UCSD-AML1 (cell line): ENCODE measurements at regions not wholly inside any gene's neighbourhood (a gene's known extent, or its start where the extent isn't known, plus 50 kb on each side); places are given as distances from the start of the nearest gene placed in this dataset.

Source experiments
- DNase-seq: peaks from one replicate; lab custom pipeline; 2025; ENCODE audit not compliant: unreplicated experiment; lab: John Stamatoyannopoulos, UW

DNA sequence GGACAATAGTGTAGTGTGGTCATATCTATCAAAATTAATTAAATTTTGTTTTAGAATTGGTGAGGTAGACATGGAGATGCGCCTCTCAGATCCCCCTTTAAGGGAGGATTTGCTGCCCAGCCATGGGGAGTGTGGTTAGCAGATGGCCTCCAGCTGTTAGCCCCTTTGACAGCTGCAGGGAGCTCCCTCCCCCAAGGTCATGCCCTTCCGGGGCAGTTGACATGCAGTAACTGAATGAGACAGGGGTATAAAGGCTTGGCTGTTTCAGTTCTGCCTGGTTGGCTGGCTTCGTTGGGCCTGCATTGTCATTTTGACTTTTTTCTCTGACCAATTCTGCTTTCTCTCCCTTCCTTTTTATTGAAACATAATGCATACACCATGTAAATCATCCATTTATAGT lies 291.5 kb upstream of the SRRM4 start:
- DNase-seq, result no peak

DNA sequence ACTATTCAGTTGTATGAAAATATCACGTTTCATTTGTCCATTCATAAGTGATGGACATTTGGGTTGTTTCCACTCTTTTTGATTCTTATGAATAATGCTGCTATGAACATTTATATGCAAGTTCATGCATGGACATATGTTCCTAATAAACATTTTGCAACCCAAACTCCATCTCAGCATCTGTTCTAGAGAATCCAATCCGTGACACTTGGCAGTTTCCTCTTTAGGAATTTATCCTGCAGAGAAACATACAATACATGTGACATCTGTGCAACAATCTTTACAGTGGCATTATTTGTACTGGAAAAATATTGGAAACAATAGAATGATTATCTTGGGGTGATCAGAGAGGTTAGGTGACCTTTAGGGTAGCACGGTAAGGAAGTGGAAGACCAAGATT lies 290.8 kb upstream of the SRRM4 start:
- no peak for DNase-seq

DNA sequence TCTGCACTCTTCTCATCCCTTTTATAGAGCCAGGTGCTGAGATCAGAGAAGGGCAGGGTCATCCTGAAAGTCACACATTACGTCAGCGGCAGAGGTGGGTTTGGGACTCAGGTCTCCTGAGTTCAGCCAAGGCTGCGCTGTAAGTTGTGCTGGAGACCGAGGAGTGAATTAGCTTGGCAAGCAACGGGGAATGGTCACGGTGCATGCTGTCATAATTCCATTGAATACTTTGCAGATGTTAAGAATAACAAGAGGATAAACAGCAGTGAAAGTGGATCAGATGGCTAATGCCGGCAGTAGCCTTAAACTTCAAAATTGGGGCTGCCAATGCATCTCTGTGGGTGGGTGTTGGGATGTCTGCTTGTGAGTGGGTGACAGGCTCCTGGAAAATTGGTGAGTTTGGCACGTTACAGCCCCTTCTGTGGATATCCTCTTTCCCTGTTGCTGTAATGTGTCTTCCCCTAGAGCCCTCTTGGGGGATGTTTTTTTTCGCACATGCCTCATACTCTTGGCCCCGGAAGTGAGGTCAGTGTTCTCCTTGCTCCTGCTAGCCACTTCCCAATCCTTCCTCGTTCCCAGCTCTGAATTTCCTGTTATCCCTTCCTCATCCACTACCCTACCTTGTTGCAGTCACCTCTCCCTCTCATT lies 287.1 kb upstream of the SRRM4 start:
- no peak for DNase-seq

DNA sequence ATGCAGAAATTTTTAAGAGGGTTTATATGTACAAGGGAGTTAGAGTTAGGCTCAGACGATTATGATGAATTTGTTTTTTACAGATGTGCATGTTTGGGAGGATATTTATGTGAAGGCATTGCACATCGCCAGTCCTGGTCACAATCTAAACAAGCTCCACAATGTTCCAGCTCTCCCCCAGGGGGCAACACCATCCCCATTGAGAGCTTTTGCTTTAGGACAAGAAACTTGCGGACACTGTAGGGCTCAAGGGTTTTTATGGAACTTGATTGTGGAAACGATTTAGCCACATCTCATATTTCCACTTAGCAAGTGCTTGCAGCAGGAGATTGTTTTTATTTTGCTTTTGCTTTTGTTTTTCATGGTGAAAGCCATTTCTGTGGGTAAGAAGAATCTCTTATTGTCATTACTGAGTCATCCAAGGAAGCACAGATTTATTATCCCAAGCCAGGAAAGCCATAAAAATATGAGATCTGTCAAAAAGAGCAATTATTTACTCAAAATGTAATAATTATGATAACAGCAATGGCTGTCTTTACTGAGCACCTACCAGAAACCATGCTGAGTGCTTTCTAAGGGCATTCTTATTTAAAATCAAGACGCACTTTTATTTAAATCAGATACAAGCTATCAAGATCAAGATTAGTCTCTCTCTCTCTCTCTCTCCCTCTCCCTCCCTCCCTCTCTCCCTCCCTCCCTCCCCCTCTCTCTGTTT lies 276.7 kb upstream of the SRRM4 start:
- no peak for DNase-seq

DNA sequence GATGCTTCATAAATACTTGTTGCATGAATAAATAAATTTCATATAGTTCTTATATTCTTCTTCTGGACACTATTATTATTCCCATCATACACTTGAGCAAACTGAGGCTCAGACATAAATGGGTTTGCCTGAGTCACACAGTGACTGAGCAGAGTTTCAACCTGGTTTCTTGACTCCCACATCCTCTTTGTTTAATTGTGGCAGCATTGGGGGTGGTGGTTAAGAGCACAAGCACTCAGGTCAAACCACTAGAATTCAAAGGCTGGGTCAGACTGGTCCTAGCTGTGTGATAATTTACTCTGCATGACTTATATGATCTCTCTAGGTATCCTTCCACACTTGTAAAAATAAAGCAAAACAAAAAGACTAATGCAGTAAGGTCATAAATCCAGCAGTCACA lies 274.9 kb upstream of the SRRM4 start:
- DNase-seq, result no peak

DNA sequence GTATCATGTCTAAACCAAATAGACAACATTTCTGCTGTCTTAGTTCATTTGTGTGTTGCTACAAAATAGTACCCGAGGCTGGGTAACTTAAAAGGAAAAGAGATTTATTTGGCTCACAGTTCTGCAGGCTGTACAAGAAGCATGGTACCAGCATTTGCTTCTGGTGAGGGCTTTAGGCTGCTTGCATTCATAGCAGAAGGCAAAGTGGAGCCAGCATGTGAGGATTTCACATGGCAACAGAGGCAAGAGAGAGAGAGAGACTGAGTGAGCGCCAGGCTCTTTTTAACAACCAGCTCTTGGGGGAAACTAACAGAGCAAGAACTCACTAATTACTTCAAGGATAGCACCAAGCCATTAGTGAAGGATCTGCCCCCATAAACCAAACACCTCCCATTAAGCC lies 271.4 kb upstream of the SRRM4 start:
- DNase-seq, result no peak

DNA sequence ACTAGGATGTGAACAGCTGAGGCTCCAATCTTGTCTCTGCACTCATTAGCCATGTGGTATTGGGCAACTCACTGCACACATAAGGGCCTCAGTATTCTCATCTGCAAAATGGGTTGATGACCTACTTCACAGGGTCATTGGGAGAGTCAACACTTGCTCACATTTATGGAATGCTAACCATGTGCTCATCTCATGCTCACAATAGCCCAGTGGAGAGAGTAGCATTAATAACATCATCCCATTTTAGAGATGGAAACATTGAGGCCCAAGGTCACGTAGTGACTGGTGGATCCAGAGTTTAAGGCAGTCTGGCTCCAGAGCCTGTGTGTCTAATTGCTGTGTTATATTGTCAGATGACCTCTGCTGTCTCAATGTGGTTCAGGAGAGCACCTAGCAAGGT lies 270.2 kb upstream of the SRRM4 start:
- DNase-seq, result no peak

DNA sequence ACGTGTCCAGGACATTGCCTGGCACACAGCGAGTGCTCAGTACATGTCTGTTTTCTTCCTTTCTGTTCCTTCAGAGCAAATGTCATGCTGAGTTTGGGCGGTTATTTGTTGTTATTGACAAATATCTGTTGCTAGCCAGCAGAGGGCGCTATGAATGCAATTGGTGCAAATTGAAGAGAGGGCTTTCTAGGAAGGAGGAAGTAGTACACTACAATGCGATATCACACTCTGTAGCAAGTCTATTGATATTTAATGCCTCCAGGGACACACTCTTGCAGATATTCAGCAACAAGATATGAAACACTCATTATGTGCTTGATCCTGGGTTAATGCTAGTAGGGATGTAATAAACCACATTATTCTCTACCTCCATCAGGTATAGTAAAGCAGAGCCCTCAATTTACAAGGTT lies 267.3 kb upstream of the SRRM4 start:
- peak; percentile 12 for DNase-seq

DNA sequence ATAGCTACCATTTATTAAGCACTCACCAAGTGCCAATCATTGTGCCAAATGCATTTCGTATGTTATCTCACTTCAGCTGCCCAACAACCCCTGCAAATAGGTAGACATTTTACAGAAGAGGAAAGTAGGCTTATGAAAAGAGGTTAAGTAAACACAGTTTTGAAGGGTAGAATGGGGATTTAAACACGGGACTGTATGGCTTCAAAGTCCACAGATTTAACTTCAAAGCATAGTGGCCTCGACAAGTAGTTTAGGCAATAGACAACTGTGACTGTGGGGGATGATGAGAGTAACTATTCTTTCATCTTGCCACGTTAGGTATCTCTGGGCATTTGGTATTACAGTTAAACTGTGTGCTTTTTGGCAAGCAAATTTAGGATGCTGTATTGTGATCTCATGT lies 266.8 kb upstream of the SRRM4 start:
- no peak for DNase-seq

DNA sequence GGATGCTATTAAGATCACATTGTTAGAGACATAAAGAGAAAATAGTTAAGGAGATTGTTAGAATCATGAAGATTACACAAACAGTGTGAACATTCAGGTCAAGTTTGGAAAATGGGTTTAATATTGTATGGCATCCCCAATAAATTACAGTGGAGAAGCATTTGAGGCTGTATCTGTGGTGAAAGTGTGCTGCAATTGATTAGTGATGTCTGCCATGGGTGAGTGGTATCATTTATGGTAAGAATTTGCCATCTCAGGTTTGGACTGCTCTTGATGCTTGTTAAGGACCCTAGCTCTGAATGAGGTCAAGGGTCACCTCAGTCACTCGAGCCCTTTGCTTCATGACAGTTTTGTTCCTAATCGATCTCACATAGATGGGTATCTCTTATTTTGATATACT lies 265.7 kb upstream of the SRRM4 start:
- no peak for DNase-seq

DNA sequence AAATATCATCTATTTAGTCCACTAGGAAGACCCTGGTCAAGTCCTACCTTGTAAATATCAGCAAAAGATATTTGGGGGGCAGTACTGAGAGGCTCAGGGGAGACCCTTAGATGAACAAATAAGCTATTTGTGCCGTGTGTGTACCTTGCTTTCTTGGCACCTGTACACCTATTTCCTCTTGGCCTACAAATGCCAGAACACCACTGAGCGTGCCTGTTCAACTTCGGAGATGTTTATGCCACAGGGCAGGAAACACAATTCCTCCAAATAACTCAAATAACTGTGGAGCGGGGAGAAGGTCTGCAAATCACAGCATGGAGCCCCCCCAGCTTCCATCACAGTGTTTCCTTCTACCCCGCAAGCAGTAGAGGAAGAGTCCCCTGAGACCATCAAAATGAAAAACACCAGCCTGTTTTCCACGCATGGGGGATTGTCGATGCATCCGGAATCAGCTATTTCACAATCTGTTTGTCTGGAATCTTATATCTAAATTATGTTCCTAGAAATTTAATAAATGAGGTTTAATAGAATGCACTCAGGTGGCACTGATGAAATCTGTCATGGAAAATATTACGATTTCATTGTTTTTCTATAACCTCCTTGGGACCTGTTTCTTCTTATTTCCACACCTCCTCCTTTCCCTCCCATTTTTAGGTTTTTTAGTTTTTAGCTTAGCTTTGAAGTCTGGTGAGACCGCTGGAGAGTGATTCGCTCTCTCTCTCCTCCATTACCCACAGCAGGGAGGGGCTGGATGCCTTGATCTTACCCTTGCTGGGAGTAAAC lies 254.0 kb upstream of the SRRM4 start:
- DNase-seq, result no peak

DNA sequence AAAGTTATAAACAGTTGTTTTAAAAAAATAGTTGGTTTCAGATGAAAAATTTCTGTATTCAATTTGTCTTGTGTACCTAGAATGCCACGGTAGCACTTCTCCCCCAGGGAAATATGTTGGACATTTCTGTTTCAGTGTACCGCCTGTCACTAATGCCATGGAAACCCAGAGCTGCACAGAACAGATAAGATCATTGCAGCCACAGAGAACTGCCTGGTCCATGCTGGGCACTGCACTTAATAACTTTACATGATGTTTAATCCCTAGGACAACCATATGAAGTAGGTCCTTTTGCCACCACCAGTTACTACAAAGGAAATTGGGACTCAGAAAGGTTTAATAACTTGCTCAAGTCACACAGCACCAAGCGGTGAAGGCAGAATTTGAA lies 253.4 kb upstream of the SRRM4 start:
- DNase-seq, result no peak

DNA sequence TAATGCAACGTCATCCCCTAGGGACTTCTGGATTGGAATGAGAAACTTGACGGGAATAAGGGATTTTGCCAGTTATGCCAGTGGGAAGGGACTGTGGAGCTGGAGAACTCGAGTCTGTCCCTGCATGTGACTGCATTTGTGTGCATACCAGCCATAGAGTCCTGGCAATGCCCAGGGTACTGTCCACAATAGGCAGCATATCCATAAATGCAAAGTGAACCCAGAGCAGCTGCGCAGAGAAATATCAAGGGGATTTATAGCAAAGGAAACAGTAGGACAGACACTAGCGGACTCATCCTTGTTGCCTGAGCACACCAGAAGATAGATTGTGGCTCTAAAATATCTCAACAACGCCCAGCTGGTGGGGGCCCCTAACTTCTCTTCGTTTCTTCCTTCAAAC lies 247.1 kb upstream of the SRRM4 start:
- no peak for DNase-seq

DNA sequence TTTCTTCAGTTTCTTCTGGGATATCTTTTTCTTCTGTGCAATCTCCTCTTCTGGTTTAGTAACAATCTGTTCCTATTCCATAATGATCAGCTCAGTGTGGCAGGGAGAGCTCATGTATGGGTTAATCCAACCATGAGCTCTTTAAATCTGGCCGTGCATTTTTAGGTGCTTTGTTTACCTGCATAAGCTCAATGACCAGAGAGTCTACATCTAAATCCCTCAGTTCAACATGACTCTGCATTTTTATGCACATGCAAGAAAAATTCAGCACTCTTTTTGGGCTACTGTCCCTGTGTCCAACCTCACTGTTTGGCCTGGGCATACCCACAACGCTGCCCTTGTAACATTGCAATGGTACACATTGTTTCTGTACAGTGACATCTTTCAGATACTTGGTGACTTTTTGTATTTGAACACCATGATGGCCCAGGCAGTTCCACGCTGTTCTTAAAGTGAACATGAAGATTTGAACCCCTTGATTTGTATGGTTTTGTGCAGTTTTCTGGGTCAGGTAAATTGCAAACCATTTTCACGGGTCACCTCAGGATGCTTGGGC lies 243.3 kb upstream of the SRRM4 start:
- DNase-seq, result no peak

DNA sequence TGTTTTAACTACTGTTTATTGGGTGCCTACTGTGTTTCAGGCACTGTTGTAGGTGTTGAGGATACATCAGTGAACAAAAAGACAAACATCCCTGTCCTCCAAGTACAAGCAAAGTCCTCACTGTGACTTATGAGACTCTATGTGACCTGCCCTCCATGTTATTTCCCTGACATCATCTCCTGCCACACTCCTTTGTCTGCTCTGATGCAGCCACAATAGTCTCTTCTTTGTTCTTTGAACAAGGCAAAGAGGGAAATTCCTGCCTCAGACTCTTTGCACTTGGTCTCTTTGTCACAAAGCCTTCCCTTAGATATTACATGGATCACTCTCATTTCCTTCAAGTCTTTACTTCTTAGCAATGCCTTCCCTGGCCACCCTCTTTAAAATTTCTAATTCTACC lies 240.1 kb upstream of the SRRM4 start:
- DNase-seq, result no peak

DNA sequence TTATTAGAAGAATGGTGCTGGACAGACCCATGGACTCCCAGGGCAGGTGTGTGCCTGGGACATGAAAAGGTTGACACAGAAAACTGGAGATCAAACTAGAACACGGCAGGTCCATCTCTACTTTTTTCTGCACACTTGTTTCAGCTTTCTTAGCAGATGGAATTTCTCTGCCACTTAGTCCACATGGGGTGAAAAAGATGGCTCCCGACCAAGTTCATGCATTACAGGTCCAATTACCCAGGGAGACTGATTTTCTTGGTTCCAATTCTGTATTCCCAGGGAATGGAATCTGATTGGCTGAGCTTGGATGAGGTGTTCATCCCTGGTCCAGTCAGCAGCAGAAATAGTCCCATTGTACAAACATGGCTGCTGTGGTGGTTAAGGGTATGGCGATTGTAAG lies 238.9 kb upstream of the SRRM4 start:
- DNase-seq, result no peak

DNA sequence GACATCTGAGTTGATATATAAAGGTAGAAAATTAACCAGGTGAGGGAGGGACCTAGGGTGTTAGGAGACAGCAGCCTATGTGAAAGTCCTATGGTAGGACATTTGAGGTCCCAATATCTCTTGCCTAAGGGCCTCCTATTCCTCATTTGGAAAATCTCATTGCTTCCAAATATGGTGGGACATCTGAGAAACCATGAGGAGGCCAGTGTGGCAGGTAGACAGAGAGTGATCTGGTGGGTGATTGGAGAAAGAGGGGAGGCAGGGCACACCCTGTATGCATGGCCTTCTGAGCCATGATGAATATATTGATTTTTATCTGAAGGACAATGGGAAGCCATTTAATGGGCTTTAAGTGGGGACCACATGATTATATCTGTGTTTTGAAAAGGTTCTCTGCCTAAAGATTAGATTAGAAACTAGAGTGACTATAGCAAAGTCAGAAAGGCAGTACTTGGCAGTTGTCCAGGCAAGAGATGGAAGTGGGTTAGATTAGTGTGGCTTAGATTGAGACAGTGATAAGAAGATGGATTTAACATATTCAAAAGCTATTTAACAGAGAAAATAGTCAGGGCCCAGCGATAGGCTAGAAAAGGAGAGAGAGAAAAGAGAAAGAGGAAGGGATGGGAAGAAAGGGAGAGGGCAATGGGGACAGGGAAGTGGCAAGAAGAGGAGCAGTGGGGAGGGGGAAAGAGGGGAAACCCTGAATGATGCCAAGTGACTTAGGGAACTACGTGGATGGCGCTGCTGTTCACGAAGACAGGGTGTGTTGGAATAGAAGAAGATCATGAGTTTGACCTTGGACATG lies 237.2 kb upstream of the SRRM4 start:
- no peak for DNase-seq

DNA sequence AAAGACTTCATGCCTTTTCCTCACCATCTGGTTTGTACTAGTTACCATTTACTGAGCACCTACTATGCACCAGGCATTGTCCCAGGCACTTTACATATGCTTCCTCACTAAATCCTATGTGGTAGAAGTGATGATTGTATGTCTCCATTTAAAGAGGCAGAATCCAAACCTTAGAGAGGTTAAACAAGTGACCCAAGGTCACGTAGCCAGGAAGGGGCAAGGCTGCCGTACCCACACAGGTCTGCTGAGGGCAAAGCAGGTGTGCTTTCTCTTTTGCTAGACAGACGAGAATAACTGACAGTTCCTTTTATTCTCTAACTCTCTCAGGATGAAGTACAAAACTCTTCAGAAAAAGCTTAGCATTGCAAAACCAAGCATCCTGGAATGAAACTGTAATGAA lies 235.2 kb upstream of the SRRM4 start:
- no peak for DNase-seq

DNA sequence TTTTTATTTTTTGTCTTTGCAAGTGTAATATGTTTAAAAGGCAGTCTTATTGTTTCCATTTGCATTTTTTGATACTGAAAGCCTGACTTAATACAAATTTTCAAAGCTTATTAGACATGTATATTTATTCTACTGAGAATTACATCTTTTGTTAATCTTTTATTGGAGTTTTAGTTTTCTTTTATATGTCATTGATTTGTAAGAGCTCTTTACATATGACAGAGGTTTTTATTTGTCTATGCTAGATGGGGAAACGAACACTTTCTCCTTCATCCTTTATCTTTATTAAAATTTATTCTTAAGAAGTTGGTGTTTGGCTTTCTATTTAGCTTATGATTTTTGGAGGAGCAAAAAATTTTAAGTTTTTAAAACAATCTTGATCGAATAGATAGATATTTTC lies 234.4 kb upstream of the SRRM4 start:
- no peak for DNase-seq

DNA sequence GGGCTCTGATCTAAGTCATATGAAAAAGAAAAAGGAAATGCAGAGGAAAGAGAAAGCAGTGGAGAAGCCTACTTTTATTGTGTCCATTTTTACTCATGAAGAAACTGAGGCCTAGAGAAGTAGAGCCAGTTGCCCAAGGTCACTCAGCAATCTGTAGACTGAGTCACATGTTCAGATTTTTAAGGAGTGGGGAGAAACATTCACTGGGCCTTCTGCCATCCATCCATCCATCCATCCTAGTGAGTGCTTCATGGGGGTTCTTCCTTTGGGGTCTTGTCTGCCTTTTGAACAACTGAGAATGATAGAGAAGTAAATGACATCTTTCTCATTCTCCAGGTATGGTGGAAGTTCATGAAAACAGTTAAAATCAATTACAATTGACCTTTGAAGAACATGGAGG lies 233.6 kb upstream of the SRRM4 start:
- DNase-seq, result no peak
